Endothelial cell of umbilical vein (primary cell): ENCODE measurements at regions not wholly inside any gene's neighbourhood (a gene's known extent, or its start where the extent isn't known, plus 50 kb on each side); places are given as distances from the start of the nearest gene placed in this dataset.

Source experiments
- BruUV-seq: library from RNA; stranded (reverse); fragments of 400-500 nt; replicated peaks from 2 replicates; lab custom pipeline; 2021; lab: Mats Ljungman, UMichigan
- CTCF ChIA-PET: fragments of 300-600, 350-600 bp; sonication (Branson Sonifier 250); formaldehyde crosslinking; loops from one replicate; lab custom pipeline; 2021; ENCODE audit warnings: antibody characterized with exemption, inconsistent platforms; lab: Charles Lee
- POLR2A ChIA-PET: fragments of 300-600, 350-600 bp; sonication (Branson Sonifier 250); formaldehyde crosslinking; loops from one replicate; lab custom pipeline; 2021; ENCODE audit warnings: antibody characterized with exemption, inconsistent platforms; lab: Charles Lee
- DNase-seq: peaks from one replicate; pipeline ENCODE4 v3.0.0-alpha.2; 2011; ENCODE audit warnings: low read depth, low spot score
- FAIRE-seq: peaks from 2 replicates; lab custom pipeline; 2011; peaks lifted over from hg19 to GRCh38; lab: Jason Lieb, UNC
- H2AFZ ChIP-seq: 2 replicates; pipeline ENCODE4 v1.6.0; 2012; ENCODE audit warnings: low read depth, low read length, control low read depth, inconsistent platforms
- H3K27ac ChIP-seq: 2 replicates; pipeline ENCODE4 v1.5.1; 2011; ENCODE audit warnings: low read depth, mild to moderate bottlenecking, control low read depth, low read length, moderate library complexity; ENCODE audit not compliant: insufficient read depth
- H3K27me3 ChIP-seq, 2 experiments: 2 replicates each; pipeline versions ENCODE4 v1.6.0 to v1.6.1; 2011; ENCODE audit warnings: low read length in 2 of 2, mixed read lengths in 1 of 2; ENCODE audit not compliant: control insufficient read depth in 2 of 2, insufficient read depth in 2 of 2
- H3K36me3 ChIP-seq, 2 experiments: 2 replicates in 1 of 2; 3 replicates in 1 of 2; pipeline ENCODE4 v1.5.1; 2011; ENCODE audit warnings: low read length in 2 of 2, mild to moderate bottlenecking in 1 of 2, moderate library complexity in 1 of 2; ENCODE audit not compliant: control insufficient read depth in 2 of 2, insufficient read depth in 2 of 2; ENCODE audit errors: extremely low read depth in 1 of 2
- H3K4me1 ChIP-seq: 3 replicates; pipeline ENCODE4 v1.5.1; 2011; ENCODE audit warnings: mild to moderate bottlenecking, low read length; ENCODE audit not compliant: control insufficient read depth, insufficient read depth; ENCODE audit errors: extremely low read depth
- H3K4me2 ChIP-seq: 2 replicates; pipeline ENCODE4 v1.6.1; 2011; ENCODE audit warnings: low read length, control low read depth, mixed read lengths; ENCODE audit not compliant: insufficient read depth
- H3K4me3 ChIP-seq, 3 experiments: fragments of 200-600 bp in 1 of 3; sonication (generic), shearing (Covaris generic) in 1 of 3; replicated peaks in 1 of 3; 2 replicates each; pipeline ENCODE4 v1.5.1; 2011 to 2016; ENCODE audit warnings: control low read depth in 3 of 3, low read length in 3 of 3, mild to moderate bottlenecking in 2 of 3, inconsistent platforms in 1 of 3, low read depth in 1 of 3, moderate library complexity in 1 of 3; ENCODE audit not compliant: insufficient read depth in 1 of 3
- H3K79me2 ChIP-seq: 2 replicates; pipeline ENCODE4 v1.6.0; 2012; ENCODE audit warnings: low read length, inconsistent platforms; ENCODE audit not compliant: control insufficient read depth, insufficient read depth
- H3K9ac ChIP-seq: replicated peaks from 2 replicates; pipeline ENCODE3; 2011; ENCODE audit warnings: low read length, control low read depth; ENCODE audit not compliant: insufficient read depth; ENCODE audit errors: extremely low read depth
- H3K9me1 ChIP-seq: replicated peaks from 3 replicates; pipeline ENCODE4 v1.6.0; 2011; ENCODE audit warnings: mild to moderate bottlenecking, low read length; ENCODE audit not compliant: control insufficient read depth, insufficient read depth; ENCODE audit errors: extremely low read depth
- H3K9me3 ChIP-seq: replicated peaks from 2 replicates; pipeline ENCODE4 v1.5.1; 2012; ENCODE audit warnings: low read length, inconsistent platforms; ENCODE audit not compliant: control insufficient read depth, insufficient read depth
- H4K20me1 ChIP-seq: replicated peaks from 2 replicates; pipeline ENCODE3; 2011; ENCODE audit warnings: mild to moderate bottlenecking, low read length; ENCODE audit not compliant: control insufficient read depth, insufficient read depth; ENCODE audit errors: extremely low read depth
- CTCF ChIP-seq, 2 donors: IDR thresholded peaks; 1 replicate in 1 of 2; 2 replicates in 1 of 2; pipeline ENCODE4 v1.5.1; 2011; ENCODE audit warnings: low read length in 2 of 2, mild to moderate bottlenecking in 2 of 2, moderate library complexity in 2 of 2, control low read depth in 1 of 2, inconsistent platforms in 1 of 2, low read depth in 1 of 2; ENCODE audit not compliant: insufficient read depth in 1 of 2; ENCODE audit errors: extremely low read depth in 1 of 2
- EZH2 ChIP-seq: IDR thresholded peaks from 2 replicates; pipeline ENCODE4 v1.6.1; 2012; ENCODE audit warnings: borderline replicate concordance, low read depth, mild to moderate bottlenecking, moderate library complexity, low read length, inconsistent platforms; ENCODE audit not compliant: severe bottlenecking
- FOS ChIP-seq: IDR thresholded peaks from 2 replicates; pipeline ENCODE4 v1.6.1; 2011; ENCODE audit warnings: mild to moderate bottlenecking, low read length, moderate library complexity, borderline replicate concordance; ENCODE audit not compliant: insufficient read depth
- GATA2 ChIP-seq: IDR thresholded peaks from 2 replicates; pipeline ENCODE4 v1.7.0; 2011; ENCODE audit warnings: low read depth, mild to moderate bottlenecking, moderate library complexity, mixed read lengths, low read length; ENCODE audit not compliant: insufficient read length, insufficient read depth
- JUN ChIP-seq: IDR thresholded peaks from 2 replicates; pipeline ENCODE4 v1.6.1; 2011; ENCODE audit warnings: borderline replicate concordance, low read depth; ENCODE audit not compliant: insufficient read length, insufficient read depth
- MAX ChIP-seq: IDR thresholded peaks from 2 replicates; pipeline ENCODE4 v1.6.1; 2011; ENCODE audit not compliant: insufficient read depth, insufficient read length
- MYC ChIP-seq: IDR thresholded peaks from one replicate; pipeline ENCODE4 v1.6.1; 2011; ENCODE audit warnings: mild to moderate bottlenecking, low read depth, low read length
- POLR2A ChIP-seq: IDR thresholded peaks from 2 replicates; pipeline ENCODE4 v1.6.1; 2012; ENCODE audit warnings: low read depth, mild to moderate bottlenecking, control low read depth, low read length
- POLR2AphosphoS5 ChIP-seq: IDR thresholded peaks from 2 replicates; pipeline ENCODE4 v1.6.1; 2012; ENCODE audit warnings: low read depth, mild to moderate bottlenecking, control low read depth, low read length, moderate library complexity; ENCODE audit not compliant: insufficient read depth
- dilution Hi-C: fragments of 300-500 bp; cut with MboI; formaldehyde crosslinking; loops from one replicate; pipeline ENCODE4 v1.15.0; 2019; ENCODE audit warnings: low sequenced_read_pairs; ENCODE audit not compliant: extremely low pct_ligation_motif_present
- intact Hi-C: fragments of 100-400 bp; cut with micrococcal nuclease; formaldehyde crosslinking; loops from one replicate; pipeline ENCODE4 v1.10.0; 2022

- DNase-seq: no peak
- Histone ChIP-seq H3K4me3 (no peak overlapping the region), H3K36me3 (no peaks in the 10 kb centered on the region), H3K9me3 (peaks cover 2% of the 10 kb centered on the region), H4K20me1 (no peaks in the 10 kb centered on the region), H3K27ac (no peak overlapping the region), H3K79me2 (no peaks in the 10 kb centered on the region), H3K9ac (no peak overlapping the region), H3K4me2 (no peak overlapping the region), H2AFZ (no peak overlapping the region), H3K4me1 (no peaks in the 10 kb centered on the region), H3K9me1 (no peaks in the 10 kb centered on the region), H3K27me3 (no peaks in the 10 kb centered on the region)
- no peak for TF ChIP-seq CTCF (IDR thresholded peaks at IDR 0.05; ENCODE audit: extremely low read depth in 1 of 2, insufficient read depth in 1 of 2, low read depth in 1 of 2, low read length in 2 of 2)
- TF ChIP-seq GATA2: no peak
- TF ChIP-seq POLR2AphosphoS5: no peak
- TF ChIP-seq EZH2: no peak
- no peak for TF ChIP-seq MYC
- TF ChIP-seq MAX: no peak
- TF ChIP-seq POLR2A: no peak
- no peak for TF ChIP-seq FOS
- no peak for TF ChIP-seq JUN
- dilution Hi-C loops: no loop called here
- CTCF ChIA-PET: no interaction called here
- intact Hi-C loops: no loop called here
- FAIRE-seq: no peak
- BruUV-seq: no TSS peak
- POLR2A ChIA-PET: no interaction called here
Observed at GRCh38 chr16:17643935-17644334, 173.2 kb upstream of the XYLT1 start.
